OCI-LY1 (cell line): ENCODE measurements at regions not wholly inside any gene's neighbourhood (a gene's known extent, or its start where the extent isn't known, plus 50 kb on each side); places are given as distances from the start of the nearest gene placed in this dataset.

Source experiments
- H2AFZ ChIP-seq: fragments of 200-600 bp; sonication (generic), shearing (Covaris generic); 2 replicates; pipeline ENCODE4 v1.6.0; 2014; ENCODE audit warnings: antibody characterized with exemption, mild to moderate bottlenecking, low read length
- H3F3A ChIP-seq: fragments of 200-600 bp; sonication (generic), shearing (Covaris generic); 2 replicates; pipeline ENCODE4 v1.6.0; 2014; ENCODE audit warnings: mild to moderate bottlenecking, antibody characterized with exemption, low read length, moderate library complexity; ENCODE audit not compliant: insufficient read depth
- H3K27ac ChIP-seq: fragments of 200-600 bp; sonication (generic); 2 replicates; pipeline ENCODE4 v1.5.1; 2014; ENCODE audit warnings: low read length, mixed run types, mild to moderate bottlenecking, low read depth; ENCODE audit not compliant: poor library complexity, severe bottlenecking
- H3K27me3 ChIP-seq: fragments of 200-600 bp; sonication (generic); 2 replicates; pipeline ENCODE4 v1.6.0; 2014; ENCODE audit warnings: antibody characterized with exemption, mild to moderate bottlenecking, low read length, moderate library complexity; ENCODE audit not compliant: insufficient read depth
- H3K36me3 ChIP-seq: fragments of 200-600 bp; sonication (generic); 2 replicates; pipeline ENCODE4 v1.6.1; 2014; ENCODE audit warnings: mild to moderate bottlenecking, antibody characterized with exemption, low read length, moderate library complexity, mixed read lengths; ENCODE audit not compliant: insufficient read depth
- H3K4me1 ChIP-seq: fragments of 200-600 bp; sonication (generic); 2 replicates; pipeline ENCODE4 v1.5.1; 2014; ENCODE audit warnings: mild to moderate bottlenecking, low read length, moderate library complexity; ENCODE audit not compliant: insufficient read depth, severe bottlenecking
- H3K4me2 ChIP-seq: fragments of 200-600 bp; sonication (generic), shearing (Covaris generic); 2 replicates; pipeline ENCODE4 v1.6.1; 2014; ENCODE audit warnings: low read length
- H3K4me3 ChIP-seq: fragments of 200-600 bp; sonication (generic); 2 replicates; pipeline ENCODE4 v1.5.1; 2014; ENCODE audit warnings: low read length, low read depth, mild to moderate bottlenecking, mixed read lengths; ENCODE audit not compliant: poor library complexity, severe bottlenecking
- H3K79me2 ChIP-seq: fragments of 200-600 bp; shearing (Covaris generic); 2 replicates; pipeline ENCODE4 v1.6.1; 2016; ENCODE audit warnings: mixed run types, low read length, mixed read lengths; ENCODE audit not compliant: insufficient read depth
- H3K9ac ChIP-seq: fragments of 200-600 bp; sonication (generic), shearing (Covaris generic); 2 replicates; pipeline ENCODE4 v1.6.1; 2014; ENCODE audit warnings: mild to moderate bottlenecking, low read length, mixed read lengths
- H3K9me2 ChIP-seq: fragments of 200-600 bp; sonication (generic), shearing (Covaris generic); 2 replicates; pipeline ENCODE4 v1.6.1; 2014; ENCODE audit warnings: low read depth, mild to moderate bottlenecking, low read length, mixed read lengths
- H3K9me3 ChIP-seq: fragments of 200-600 bp; shearing (Covaris generic); 2 replicates; pipeline ENCODE4 v1.6.1; 2014; ENCODE audit warnings: low read length, mixed read lengths
- H4K20me1 ChIP-seq: fragments of 200-600 bp; sonication (generic), shearing (Covaris generic); 2 replicates; pipeline ENCODE4 v1.6.0; 2016; ENCODE audit warnings: mild to moderate bottlenecking, low read length; ENCODE audit not compliant: insufficient read depth
- CTCF ChIP-seq: fragments of 200-600 bp; sonication (generic), shearing (Covaris generic); IDR thresholded peaks from 2 replicates; pipeline ENCODE4 v1.5.1; 2017; ENCODE audit warnings: mild to moderate bottlenecking, antibody characterized with exemption, low read length, moderate library complexity, mixed read lengths
- EZH2 ChIP-seq: fragments of 200-600 bp; sonication (generic), shearing (Covaris generic); IDR thresholded peaks from 2 replicates; pipeline ENCODE4 v1.8.0; 2017; ENCODE audit warnings: borderline replicate concordance, mixed run types, mild to moderate bottlenecking, antibody characterized with exemption, low read length, moderate library complexity, mixed read lengths

GRCh38 chr1:4463631-4464030, 190.8 kb upstream of the AJAP1 start:
- Histone ChIP-seq H3K4me1 (no peaks in the 10 kb centered on the region), H2AFZ (no peak overlapping the region), H3K27me3 (peaks cover 13% of the 10 kb centered on the region), H3K9ac (no peak overlapping the region), H3K79me2 (no peaks in the 10 kb centered on the region), H3F3A (no peaks in the 10 kb centered on the region), H3K9me2 (no peaks in the 10 kb centered on the region), H3K4me2 (no peak overlapping the region), H3K36me3 (no peaks in the 10 kb centered on the region), H4K20me1 (no peaks in the 10 kb centered on the region), H3K9me3 (no peaks in the 10 kb centered on the region), H3K27ac (no peak overlapping the region), H3K4me3 (no peak overlapping the region)
- TF ChIP-seq CTCF (no peak), EZH2 (no peak)

- H3K9me3 ChIP-seq = no peaks in the 10 kb centered on the region
- TF ChIP-seq CTCF (no peak), EZH2 (no peak)
These were observed 189.9 kb upstream of the AJAP1 start for GRCh38 chr1:4464478-4464877.

GRCh38 chr1:4467241-4467640, 187.2 kb upstream of the AJAP1 start:
- Histone ChIP-seq H3K9ac (no peak overlapping the region), H3K79me2 (no peaks in the 10 kb centered on the region)

More at GRCh38 chr1:4464478-4464877, 189.9 kb upstream of the AJAP1 start:
- Histone ChIP-seq H3K27ac (no peak overlapping the region), H4K20me1 (no peaks in the 10 kb centered on the region), H3K9ac (no peak overlapping the region), H3K4me1 (no peaks in the 10 kb centered on the region), H3K9me2 (no peaks in the 10 kb centered on the region), H3K36me3 (no peaks in the 10 kb centered on the region), H3F3A (no peaks in the 10 kb centered on the region), H3K4me3 (no peak overlapping the region), H3K27me3 (peaks cover 5% of the 10 kb centered on the region; the same call in 1 of the 2 replicates), H2AFZ (no peak overlapping the region), H3K79me2 (no peaks in the 10 kb centered on the region), H3K4me2 (no peak overlapping the region)

More at GRCh38 chr1:4467241-4467640, 187.2 kb upstream of the AJAP1 start:
- no peak overlapping the region for H3K27ac ChIP-seq
- H3K36me3 ChIP-seq = no peaks in the 10 kb centered on the region
- no peak overlapping the region for H2AFZ ChIP-seq
- no peaks in the 10 kb centered on the region for H3K9me3 ChIP-seq
- no peaks in the 10 kb centered on the region for H3K9me2 ChIP-seq
- H3K4me2 ChIP-seq = no peak overlapping the region
- H4K20me1 ChIP-seq = no peaks in the 10 kb centered on the region
- H3K4me3 ChIP-seq = no peak overlapping the region
- no peak for TF ChIP-seq CTCF
- no peak for TF ChIP-seq EZH2
- no peaks in the 10 kb centered on the region for H3F3A ChIP-seq
- no peaks in the 10 kb centered on the region for H3K27me3 ChIP-seq
- H3K4me1 ChIP-seq = no peaks in the 10 kb centered on the region
